A549 (cell line): ENCODE measurements at regions not wholly inside any gene's neighbourhood (a gene's known extent, or its start where the extent isn't known, plus 50 kb on each side); places are given as distances from the start of the nearest gene placed in this dataset.

Experiments
- ATAC-seq, 2 experiments: fragments of 200-7000 bp in 1 of 2; fragments of >200 bp in 1 of 2; cut with Nextera tagmentation in 1 of 2; cut with Tn5 transposase in 1 of 2; 3 replicates each; pipeline versions ENCODE4 v1.8.0 to v1.9.1; 2018 to 2020; ENCODE audit warnings: mild to moderate bottlenecking in 1 of 2, moderate library complexity in 1 of 2
- CTCF ChIA-PET: fragments of 300-600 bp; sonication (Branson Sonifier 250); formaldehyde crosslinking; extraction: SDS; loops from one replicate; lab custom pipeline; 2021; ENCODE audit warnings: antibody characterized with exemption, inconsistent platforms; lab: Yijun Ruan, JAX
- POLR2A ChIA-PET: fragments of 350-600 bp; formaldehyde crosslinking; extraction: SDS; loops from one replicate; lab custom pipeline; 2021; ENCODE audit warnings: antibody characterized with exemption, inconsistent platforms; lab: Yijun Ruan, JAX
- DNase-seq, 2 experiments: peaks; one replicate each; pipeline versions ENCODE4 v3.0.0 to v3.0.0-alpha.2; 2011 to 2016; ENCODE audit warnings: low read depth in 1 of 2, low spot score in 1 of 2
- FAIRE-seq: peaks from 2 replicates; lab custom pipeline; 2011; peaks lifted over from hg19 to GRCh38; lab: Jason Lieb, UNC
- H3K27ac ChIP-seq, 2 experiments: fragments of >200 bp; sonication (Bioruptor Twin); formaldehyde crosslinking; 3 replicates each; pipeline ENCODE4 v1.5.1; 2016 to 2017
- H3K4me1 ChIP-seq: fragments of >200 bp; sonication (Bioruptor Twin); formaldehyde crosslinking; 3 replicates; pipeline ENCODE4 v1.6.1; 2016
- H3K4me2 ChIP-seq: fragments of >200 bp; sonication (Bioruptor Twin); formaldehyde crosslinking; 3 replicates; pipeline ENCODE4 v1.6.1; 2016
- H3K4me3 ChIP-seq: fragments of >200 bp; sonication (Bioruptor Twin); formaldehyde crosslinking; 3 replicates; pipeline ENCODE4 v1.5.1; 2016
- H3K9me3 ChIP-seq: fragments of >200 bp; sonication (Bioruptor Twin); formaldehyde crosslinking; 3 replicates; pipeline ENCODE4 v1.6.1; 2016
- CBX2 ChIP-seq: fragments of 200-600 bp; sonication (generic); IDR thresholded peaks from 2 replicates; pipeline ENCODE4 v1.6.1; 2016; ENCODE audit warnings: low read depth, mild to moderate bottlenecking, borderline replicate concordance
- CBX8 ChIP-seq: fragments of 200-600 bp; sonication (generic); IDR thresholded peaks from 2 replicates; pipeline ENCODE4 v1.6.1; 2016
- ELK1 ChIP-seq: fragments of 150-350 bp; IDR thresholded peaks from 2 replicates; pipeline ENCODE4 v1.6.1; 2014; ENCODE audit warnings: low read depth, mild to moderate bottlenecking, low read length
- FOSB ChIP-seq: fragments of 250-450 bp; sonication (Bioruptor Pico); IDR thresholded peaks from 2 replicates; pipeline ENCODE4 v1.5.0; 2020; ENCODE audit warnings: mild to moderate bottlenecking, moderate library complexity
- FOSL2 ChIP-seq, 2 experiments: fragments of 450-650 bp in 1 of 2; fragments of >200 bp in 1 of 2; sonication (Bioruptor Twin) in 1 of 2; formaldehyde crosslinking; IDR thresholded peaks; 2 replicates each; pipeline versions ENCODE4 v1.5.0 to v1.6.1; 2016 to 2020; ENCODE audit warnings: mild to moderate bottlenecking in 1 of 2, moderate library complexity in 1 of 2
- HOXA7 ChIP-seq: fragments of 250-450 bp; sonication (Bioruptor Pico); IDR thresholded peaks from 2 replicates; pipeline ENCODE4 v1.5.0; 2020; ENCODE audit warnings: mild to moderate bottlenecking, moderate library complexity
- NPAS2 ChIP-seq: fragments of 250-450 bp; sonication (Bioruptor Pico); IDR thresholded peaks from 2 replicates; pipeline ENCODE4 v1.8.0; 2022; ENCODE audit warnings: mild to moderate bottlenecking, moderate library complexity, borderline replicate concordance
- PHF8 ChIP-seq: fragments of 200-600 bp; sonication (generic); IDR thresholded peaks from 2 replicates; pipeline ENCODE4 v1.6.1; 2016; ENCODE audit warnings: low read depth, mild to moderate bottlenecking, antibody characterized with exemption, moderate library complexity, borderline replicate concordance
- POLR2A ChIP-seq: IDR thresholded peaks from 2 replicates; pipeline ENCODE4 v1.6.1; 2012; ENCODE audit warnings: mild to moderate bottlenecking, low read length
- REST ChIP-seq: fragments of 200-600 bp; sonication (generic); IDR thresholded peaks from 2 replicates; pipeline ENCODE4 v1.6.1; 2016; ENCODE audit warnings: antibody characterized with exemption, mild to moderate bottlenecking, moderate library complexity
- ZNF302 ChIP-seq: fragments of 250-450 bp; sonication (Bioruptor Pico); IDR thresholded peaks from 2 replicates; pipeline ENCODE4 v1.9.0; 2021; ENCODE audit warnings: inconsistent platforms, mild to moderate bottlenecking, moderate library complexity
- ZSCAN20 ChIP-seq: fragments of 250-450 bp; sonication (Bioruptor Pico); IDR thresholded peaks from 2 replicates; pipeline ENCODE4 v1.8.0; 2022; ENCODE audit warnings: mild to moderate bottlenecking, moderate library complexity
- WGBS: methylation state at CpG from one replicate; pipeline ENCODE4 v1.1.6; 2017; ENCODE audit errors: missing lambda C conversion rate; 5-methylcytosine and 5-hydroxymethylcytosine counted together
- TF ChIP-seq, protein P1 (sequence below): fragments of 250-450 bp; sonication (Bioruptor Pico); IDR thresholded peaks from 2 replicates; pipeline ENCODE4 v1.5.0; 2021; ENCODE audit warnings: mild to moderate bottlenecking, moderate library complexity, borderline replicate concordance

- DNase-seq (no peak), FAIRE-seq (no peak)
- CTCF ChIA-PET: no interaction called here
Measured at GRCh38 chr5:10827571-10827970, 66.5 kb upstream of the DAP start.

GRCh38 chr5:10826971-10827370 lies 65.9 kb upstream of the DAP start:
- CTCF ChIA-PET: interaction anchor here (1.0 kb wide), 1 partner anchor 134 kb away, joined by 3 read pairs; no protein-coding TSS in a partner anchor
- FAIRE-seq (no peak), ATAC-seq (no peak), DNase-seq (no peak)
- no peak overlapping the region for H3K4me2 ChIP-seq
- H3K4me3 ChIP-seq: no peak overlapping the region
- no peaks in the 10 kb centered on the region for H3K4me1 ChIP-seq
- no peak overlapping the region for H3K27ac ChIP-seq
- H3K9me3 ChIP-seq: no peaks in the 10 kb centered on the region
- POLR2A ChIA-PET: no interaction called here
- no peak for TF ChIP-seq ELK1
- no peak for TF ChIP-seq POLR2A
- no peak for TF ChIP-seq FOSL2 (IDR thresholded peaks at IDR 0.05)
- TF ChIP-seq FOSL2 (CRISPR knock-in tag; IDR thresholded peaks at IDR 0.05): no peak
- TF ChIP-seq, all 56 proteins: peak for 0
- WGBS: 17% methylated on average over 2 of the region's 2 CpGs

More at GRCh38 chr5:10827571-10827970, 66.5 kb upstream of the DAP start:
- H3K9me3 ChIP-seq: no peaks in the 10 kb centered on the region
- ATAC-seq: no peak
- H3K4me3 ChIP-seq: no peak overlapping the region
- no peak overlapping the region for H3K4me2 ChIP-seq
- H3K27ac ChIP-seq: no peak overlapping the region
- TF ChIP-seq HOXA7 (no peak), NPAS2 (CRISPR knock-in tag) (no peak), CBX2 (no peak)
- no peaks in the 10 kb centered on the region for H3K4me1 ChIP-seq
- POLR2A ChIA-PET: no interaction called here
- 43% methylated on average over 1 of the region's 1 CpG for WGBS

GRCh38 chr5:10825897-10826644 lies 65.0 kb upstream of the DAP start:
- DNase-seq (no peak), FAIRE-seq (no peak), ATAC-seq (no peak)
- ChIA-PET POLR2A (no interaction called here), CTCF (interaction anchor here (0.5 to 1.0 kb wide), 2 partner anchors 134 to 1111 kb away, joined by 3 read pairs; no protein-coding TSS in a partner anchor)
- Histone ChIP-seq H3K9me3 (no peaks in the 10 kb centered on the region), H3K4me1 (no peaks in the 10 kb centered on the region), H3K4me3 (no peak overlapping the region), H3K4me2 (no peak overlapping the region), H3K27ac (no peak overlapping the region)
- TF ChIP-seq CBX8: no peak
- TF ChIP-seq PHF8: no peak
- no peak for TF ChIP-seq REST
- no peak for TF ChIP-seq ZSCAN20 (CRISPR knock-in tag)
- TF ChIP-seq FOSL2 (IDR thresholded peaks at IDR 0.05): no peak
- TF ChIP-seq FOSL2 (CRISPR knock-in tag; IDR thresholded peaks at IDR 0.05): no peak
- TF ChIP-seq ZNF302 (CRISPR knock-in tag): no peak
- TF ChIP-seq FOSB (CRISPR knock-in tag): no peak
- TF ChIP-seq, protein P1, sequence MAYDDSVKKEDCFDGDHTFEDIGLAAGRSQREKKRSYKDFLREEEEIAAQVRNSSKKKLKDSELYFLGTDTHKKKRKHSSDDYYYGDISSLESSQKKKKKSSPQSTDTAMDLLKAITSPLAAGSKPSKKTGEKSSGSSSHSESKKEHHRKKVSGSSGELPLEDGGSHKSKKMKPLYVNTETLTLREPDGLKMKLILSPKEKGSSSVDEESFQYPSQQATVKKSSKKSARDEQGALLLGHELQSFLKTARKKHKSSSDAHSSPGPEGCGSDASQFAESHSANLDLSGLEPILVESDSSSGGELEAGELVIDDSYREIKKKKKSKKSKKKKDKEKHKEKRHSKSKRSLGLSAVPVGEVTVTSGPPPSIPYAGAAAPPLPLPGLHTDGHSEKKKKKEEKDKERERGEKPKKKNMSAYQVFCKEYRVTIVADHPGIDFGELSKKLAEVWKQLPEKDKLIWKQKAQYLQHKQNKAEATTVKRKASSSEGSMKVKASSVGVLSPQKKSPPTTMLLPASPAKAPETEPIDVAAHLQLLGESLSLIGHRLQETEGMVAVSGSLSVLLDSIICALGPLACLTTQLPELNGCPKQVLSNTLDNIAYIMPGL (CRISPR knock-in tag): no peak
- 49% methylated on average over 4 of the region's 4 CpGs for WGBS
